Caco-2 (cell line): ENCODE measurements at regions not wholly inside any gene's neighbourhood (a gene's known extent, or its start where the extent isn't known, plus 50 kb on each side); places are given as distances from the start of the nearest gene placed in this dataset.

Experiments used
- BruUV-seq: library from RNA; stranded (reverse); fragments of 400-500 nt; replicated peaks from 2 replicates; lab custom pipeline; 2021; lab: Mats Ljungman, UMichigan
- CTCF ChIA-PET: fragments of 300-600 bp; sonication (Branson Sonifier 250); formaldehyde crosslinking; loops from one replicate; lab custom pipeline; 2022; ENCODE audit warnings: antibody characterized with exemption; lab: Charles Lee
- POLR2A ChIA-PET: fragments of 300-600 bp; sonication (Branson Sonifier 250); formaldehyde crosslinking; loops from one replicate; lab custom pipeline; 2022; ENCODE audit warnings: antibody characterized with exemption; lab: Charles Lee
- DNase-seq, 2 experiments: peaks; one replicate each; pipeline versions ENCODE4 v3.0.0 to v3.0.0-alpha.2; 2020 to 2022
- H3K27me3 ChIP-seq: replicated peaks from 2 replicates; pipeline ENCODE4 v1.6.0; 2011; ENCODE audit warnings: low read length; ENCODE audit not compliant: control insufficient read depth, insufficient read depth
- H3K36me3 ChIP-seq: 2 replicates; pipeline ENCODE4 v1.5.1; 2011; ENCODE audit warnings: low read length; ENCODE audit not compliant: control insufficient read depth, insufficient read depth
- H3K4me1 ChIP-seq: fragments of 250-450 bp; sonication (Bioruptor Pico); 2 replicates; pipeline ENCODE4 v1.5.1; 2020; ENCODE audit warnings: mild to moderate bottlenecking
- H3K4me3 ChIP-seq: 2 replicates; pipeline ENCODE4 v1.5.1; 2011; ENCODE audit warnings: low read depth, mild to moderate bottlenecking, control low read depth, low read length
- H3K9me3 ChIP-seq: fragments of 250-450 bp; sonication (Bioruptor Pico); 2 replicates; pipeline ENCODE4 v1.5.1; 2020; ENCODE audit warnings: mild to moderate bottlenecking, moderate library complexity
- H3K27ac Mint-ChIP-seq: one replicate; pipeline ENCODE4 v1.8.0; 2022; ENCODE audit warnings: mixed read lengths; ENCODE audit not compliant: unreplicated experiment
- H3K27me3 Mint-ChIP-seq: one replicate; pipeline ENCODE4 v1.8.0; 2022; ENCODE audit warnings: mixed read lengths; ENCODE audit not compliant: insufficient read depth, unreplicated experiment
- H3K36me3 Mint-ChIP-seq: one replicate; pipeline ENCODE4 v1.8.0; 2022; ENCODE audit warnings: mild to moderate bottlenecking, mixed read lengths; ENCODE audit not compliant: insufficient read depth, unreplicated experiment
- H3K4me1 Mint-ChIP-seq: one replicate; pipeline ENCODE4 v1.8.0; 2022; ENCODE audit warnings: low read depth, mixed read lengths; ENCODE audit not compliant: unreplicated experiment
- H3K4me3 Mint-ChIP-seq: one replicate; pipeline ENCODE4 v1.8.0; 2022; ENCODE audit warnings: mild to moderate bottlenecking, moderate library complexity, mixed read lengths; ENCODE audit not compliant: unreplicated experiment
- H3K9me3 Mint-ChIP-seq: one replicate; pipeline ENCODE4 v1.8.0; 2022; ENCODE audit warnings: mixed read lengths; ENCODE audit not compliant: unreplicated experiment
- CTCF ChIP-seq, 2 experiments: fragments of 200-600 bp in 1 of 2; IDR thresholded peaks; 1 replicate in 1 of 2; 2 replicates in 1 of 2; pipeline versions ENCODE4 v1.5.1 to v1.8.0; 2011 to 2022; ENCODE audit warnings: antibody characterized with exemption in 1 of 2, control low read depth in 1 of 2, inconsistent platforms in 1 of 2, low read depth in 1 of 2, low read length in 1 of 2, mild to moderate bottlenecking in 1 of 2, moderate library complexity in 1 of 2; ENCODE audit not compliant: insufficient read depth in 1 of 2, severe bottlenecking in 1 of 2, unreplicated experiment in 1 of 2
- intact Hi-C: fragments of 100-400 bp; cut with micrococcal nuclease; formaldehyde crosslinking; loops from one replicate; pipeline ENCODE4 v1.10.0; 2022; ENCODE audit not compliant: unreplicated experiment

GRCh38 chr14:25993830-25994229 is 604.0 kb downstream of the NOVA1 start:
- no peak overlapping the region for H3K4me3 ChIP-seq
- intact Hi-C loops = no loop called here
- Mint-ChIP-seq H3K27me3 (peaks cover 11% of the 10 kb centered on the region), H3K36me3 (no peaks in the 10 kb centered on the region), H3K4me1 (no peaks in the 10 kb centered on the region), H3K9me3 (no peaks in the 10 kb centered on the region), H3K27ac (no peak overlapping the region), H3K4me3 (no peak overlapping the region)
- no peak for TF ChIP-seq CTCF (IDR thresholded peaks at IDR 0.05; ENCODE audit: insufficient read depth in 1 of 2, low read depth in 1 of 2, low read length in 1 of 2, severe bottlenecking in 1 of 2, unreplicated experiment in 1 of 2)
- no peak for DNase-seq
- H3K4me1 ChIP-seq = no peaks in the 10 kb centered on the region
- H3K36me3 ChIP-seq = no peaks in the 10 kb centered on the region
- BruUV-seq = no TSS peak
- H3K27me3 ChIP-seq = no peaks in the 10 kb centered on the region
- H3K9me3 ChIP-seq = no peaks in the 10 kb centered on the region
- ChIA-PET CTCF (no interaction called here), POLR2A (no interaction called here)

GRCh38 chr14:25988536-25988935 is 609.3 kb downstream of the NOVA1 start:
- Histone ChIP-seq H3K27me3 (no peaks in the 10 kb centered on the region), H3K4me3 (no peak overlapping the region), H3K36me3 (no peaks in the 10 kb centered on the region), H3K9me3 (no peaks in the 10 kb centered on the region), H3K4me1 (no peaks in the 10 kb centered on the region)
- ChIA-PET POLR2A (no interaction called here), CTCF (no interaction called here)
- no peaks in the 10 kb centered on the region for H3K9me3 Mint-ChIP-seq
- H3K4me3 Mint-ChIP-seq = no peak overlapping the region
- no TSS peak for BruUV-seq
- no peak overlapping the region for H3K27ac Mint-ChIP-seq
- intact Hi-C loops = no loop called here
- no peak for TF ChIP-seq CTCF (IDR thresholded peaks at IDR 0.05; ENCODE audit: insufficient read depth in 1 of 2, low read depth in 1 of 2, low read length in 1 of 2, severe bottlenecking in 1 of 2, unreplicated experiment in 1 of 2)
- H3K4me1 Mint-ChIP-seq = no peaks in the 10 kb centered on the region
- no peaks in the 10 kb centered on the region for H3K36me3 Mint-ChIP-seq
- DNase-seq = no peak
- peaks cover 4% of the 10 kb centered on the region for H3K27me3 Mint-ChIP-seq

- no peak for TF ChIP-seq CTCF (IDR thresholded peaks at IDR 0.05; ENCODE audit: insufficient read depth in 1 of 2, low read depth in 1 of 2, low read length in 1 of 2, severe bottlenecking in 1 of 2, unreplicated experiment in 1 of 2)
- no peak overlapping the region for H3K4me3 Mint-ChIP-seq
- ChIA-PET POLR2A (no interaction called here), CTCF (no interaction called here)
- DNase-seq = no peak
- no peak overlapping the region for H3K27ac Mint-ChIP-seq
- no peaks in the 10 kb centered on the region for H3K9me3 Mint-ChIP-seq
- Histone ChIP-seq H3K36me3 (no peaks in the 10 kb centered on the region), H3K4me1 (no peaks in the 10 kb centered on the region), H3K9me3 (no peaks in the 10 kb centered on the region), H3K4me3 (no peak overlapping the region), H3K27me3 (no peaks in the 10 kb centered on the region)
- no peaks in the 10 kb centered on the region for H3K36me3 Mint-ChIP-seq
- BruUV-seq = no TSS peak
- no peaks in the 10 kb centered on the region for H3K4me1 Mint-ChIP-seq
- peaks cover 9% of the 10 kb centered on the region for H3K27me3 Mint-ChIP-seq
- intact Hi-C loops = no loop called here
Observed at GRCh38 chr14:25955772-25956171, 642.1 kb downstream of the NOVA1 start.
